ENCODE measurements at regions not wholly inside any gene's neighbourhood (a gene's known extent, or its start where the extent isn't known, plus 50 kb on each side); places are given as distances from the start of the nearest gene placed in this dataset.
"Not testable (repeated sequence)": the region's sequence is repeated elsewhere in the genome, so short reads cannot be mapped to it uniquely, and the experiment has no call there.

DNA sequence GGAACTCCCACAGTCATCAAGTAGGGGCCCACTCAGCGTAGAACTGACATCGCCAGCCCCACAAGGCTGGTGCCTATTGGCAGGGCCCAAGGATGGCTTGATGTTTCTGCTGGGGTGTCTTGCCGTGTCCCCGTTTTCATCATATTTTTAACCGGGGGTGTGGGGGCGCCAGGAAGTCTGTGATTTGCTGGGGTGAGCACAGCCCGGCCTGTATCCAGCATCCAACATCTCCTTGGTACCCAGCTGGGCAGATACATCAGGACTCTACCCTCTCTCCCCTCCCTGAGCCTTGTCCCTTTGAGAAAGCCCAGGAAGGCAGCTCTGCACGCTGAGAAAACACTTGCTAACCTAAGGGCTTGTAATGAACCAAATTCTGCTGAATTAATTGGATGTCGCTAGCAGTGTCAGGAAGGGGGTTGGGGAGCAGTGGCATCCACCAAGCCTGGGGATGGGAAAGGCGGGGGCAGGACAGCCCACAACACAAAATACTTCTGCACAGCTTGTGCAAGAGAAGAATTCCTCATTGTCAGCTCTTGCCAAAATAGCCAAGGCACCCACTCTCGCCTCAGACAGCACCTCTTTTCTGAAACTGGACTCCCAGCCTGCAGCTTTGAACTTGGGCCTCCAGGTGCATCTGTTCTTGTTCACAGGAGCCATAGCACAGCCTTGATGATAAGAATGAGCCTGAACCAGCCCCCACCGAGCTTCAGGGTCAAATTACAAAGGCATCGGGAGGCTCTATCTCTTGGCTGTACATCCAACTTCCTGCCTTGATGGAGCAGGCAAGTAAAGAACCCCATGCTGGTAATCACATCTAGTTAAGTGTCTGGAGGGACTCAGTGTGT, 63.7 kb upstream of the LYRM9 start:
- no peak overlapping the region for H3K27ac ChIP-seq (replicated peaks)
- no peaks in the 10 kb centered on the region for H3K27me3 ChIP-seq (ENCODE audit: insufficient read depth, poor library complexity, severe bottlenecking)
- H3K4me3 ChIP-seq (replicated peaks; ENCODE audit: insufficient read depth, low read length), result no peak overlapping the region
- TF ChIP-seq, protein P1, sequence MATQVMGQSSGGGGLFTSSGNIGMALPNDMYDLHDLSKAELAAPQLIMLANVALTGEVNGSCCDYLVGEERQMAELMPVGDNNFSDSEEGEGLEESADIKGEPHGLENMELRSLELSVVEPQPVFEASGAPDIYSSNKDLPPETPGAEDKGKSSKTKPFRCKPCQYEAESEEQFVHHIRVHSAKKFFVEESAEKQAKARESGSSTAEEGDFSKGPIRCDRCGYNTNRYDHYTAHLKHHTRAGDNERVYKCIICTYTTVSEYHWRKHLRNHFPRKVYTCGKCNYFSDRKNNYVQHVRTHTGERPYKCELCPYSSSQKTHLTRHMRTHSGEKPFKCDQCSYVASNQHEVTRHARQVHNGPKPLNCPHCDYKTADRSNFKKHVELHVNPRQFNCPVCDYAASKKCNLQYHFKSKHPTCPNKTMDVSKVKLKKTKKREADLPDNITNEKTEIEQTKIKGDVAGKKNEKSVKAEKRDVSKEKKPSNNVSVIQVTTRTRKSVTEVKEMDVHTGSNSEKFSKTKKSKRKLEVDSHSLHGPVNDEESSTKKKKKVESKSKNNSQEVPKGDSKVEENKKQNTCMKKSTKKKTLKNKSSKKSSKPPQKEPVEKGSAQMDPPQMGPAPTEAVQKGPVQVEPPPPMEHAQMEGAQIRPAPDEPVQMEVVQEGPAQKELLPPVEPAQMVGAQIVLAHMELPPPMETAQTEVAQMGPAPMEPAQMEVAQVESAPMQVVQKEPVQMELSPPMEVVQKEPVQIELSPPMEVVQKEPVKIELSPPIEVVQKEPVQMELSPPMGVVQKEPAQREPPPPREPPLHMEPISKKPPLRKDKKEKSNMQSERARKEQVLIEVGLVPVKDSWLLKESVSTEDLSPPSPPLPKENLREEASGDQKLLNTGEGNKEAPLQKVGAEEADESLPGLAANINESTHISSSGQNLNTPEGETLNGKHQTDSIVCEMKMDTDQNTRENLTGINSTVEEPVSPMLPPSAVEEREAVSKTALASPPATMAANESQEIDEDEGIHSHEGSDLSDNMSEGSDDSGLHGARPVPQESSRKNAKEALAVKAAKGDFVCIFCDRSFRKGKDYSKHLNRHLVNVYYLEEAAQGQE (IDR thresholded peaks at IDR 0.05; ENCODE audit: insufficient replicate concordance, low read depth), result no peak
- TF ChIP-seq, protein P2, sequence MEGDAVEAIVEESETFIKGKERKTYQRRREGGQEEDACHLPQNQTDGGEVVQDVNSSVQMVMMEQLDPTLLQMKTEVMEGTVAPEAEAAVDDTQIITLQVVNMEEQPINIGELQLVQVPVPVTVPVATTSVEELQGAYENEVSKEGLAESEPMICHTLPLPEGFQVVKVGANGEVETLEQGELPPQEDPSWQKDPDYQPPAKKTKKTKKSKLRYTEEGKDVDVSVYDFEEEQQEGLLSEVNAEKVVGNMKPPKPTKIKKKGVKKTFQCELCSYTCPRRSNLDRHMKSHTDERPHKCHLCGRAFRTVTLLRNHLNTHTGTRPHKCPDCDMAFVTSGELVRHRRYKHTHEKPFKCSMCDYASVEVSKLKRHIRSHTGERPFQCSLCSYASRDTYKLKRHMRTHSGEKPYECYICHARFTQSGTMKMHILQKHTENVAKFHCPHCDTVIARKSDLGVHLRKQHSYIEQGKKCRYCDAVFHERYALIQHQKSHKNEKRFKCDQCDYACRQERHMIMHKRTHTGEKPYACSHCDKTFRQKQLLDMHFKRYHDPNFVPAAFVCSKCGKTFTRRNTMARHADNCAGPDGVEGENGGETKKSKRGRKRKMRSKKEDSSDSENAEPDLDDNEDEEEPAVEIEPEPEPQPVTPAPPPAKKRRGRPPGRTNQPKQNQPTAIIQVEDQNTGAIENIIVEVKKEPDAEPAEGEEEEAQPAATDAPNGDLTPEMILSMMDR (IDR thresholded peaks at IDR 0.05; ENCODE audit: insufficient read depth, low read length), result no peak
- TF ChIP-seq SPI1 (IDR thresholded peaks at IDR 0.05; ENCODE audit: borderline replicate concordance, low read depth), result no peak
- TF ChIP-seq POLR2AphosphoS5 (IDR thresholded peaks at IDR 0.05; ENCODE audit: low read depth), result no peak
- TF ChIP-seq GABPA (IDR thresholded peaks at IDR 0.05; ENCODE audit: low read depth), result no peak
- no peak for DNase-seq (ENCODE audit: low read depth in 1 of 2, low spot score in 1 of 2)

DNA sequence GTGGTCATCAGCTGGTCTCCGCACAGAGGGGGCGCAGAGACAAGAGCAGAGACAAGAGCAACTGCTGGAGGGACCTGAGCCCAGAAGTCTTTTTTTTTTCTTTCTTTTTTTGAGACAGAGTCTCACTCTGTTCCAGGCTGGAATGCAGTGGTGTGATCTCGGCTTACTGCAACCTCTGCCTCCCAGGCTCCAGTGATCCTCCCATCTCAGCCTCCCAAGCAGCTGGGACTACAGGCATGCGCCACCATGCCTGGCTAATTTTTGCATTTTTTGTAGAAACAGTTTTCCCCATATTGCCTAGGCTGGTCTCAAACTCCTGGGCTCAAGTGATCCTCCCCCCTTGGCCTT, 64.3 kb upstream of the LYRM9 start:
- H3K27ac ChIP-seq (replicated peaks); DNase-seq (ENCODE audit: low read depth in 1 of 2, low spot score in 1 of 2); H3K27me3 ChIP-seq (ENCODE audit: insufficient read depth, poor library complexity, severe bottlenecking); H3K4me3 ChIP-seq (replicated peaks; ENCODE audit: insufficient read depth, low read length): not testable (repeated sequence)

DNA sequence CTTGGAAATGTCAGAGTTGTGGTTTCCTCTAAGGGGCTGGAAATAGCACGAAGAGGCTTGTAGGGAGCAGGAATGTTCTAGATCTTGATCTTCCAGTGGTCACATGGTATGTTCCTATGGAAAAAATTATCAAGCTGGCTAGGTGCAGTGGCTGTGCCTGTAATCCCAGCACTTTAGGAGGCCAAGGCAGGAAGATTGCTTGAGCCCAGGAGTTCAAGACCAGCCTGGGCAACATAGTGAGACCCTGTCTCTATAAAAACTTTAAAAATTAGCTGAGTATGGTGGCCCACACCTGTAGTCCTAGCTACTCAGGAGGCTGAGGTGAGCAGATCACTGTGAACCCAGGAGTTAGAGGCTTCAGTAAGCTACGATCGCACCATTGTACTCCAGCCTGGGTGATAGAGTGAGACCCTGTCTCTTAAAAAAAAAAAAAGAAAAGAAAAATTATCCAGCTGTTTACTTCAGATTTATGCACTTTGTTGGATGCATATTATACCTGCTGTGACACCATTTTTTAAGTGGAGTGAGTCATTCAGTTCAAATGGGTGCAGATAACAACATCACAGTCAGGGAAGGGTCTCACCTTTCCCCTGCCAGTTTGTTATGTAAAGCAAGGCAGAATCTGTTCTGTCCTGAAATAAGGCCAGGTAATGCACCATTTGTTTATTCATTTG, 65.7 kb upstream of the LYRM9 start:
- DNase-seq (ENCODE audit: low read depth in 1 of 2, low spot score in 1 of 2), result no peak
- TF ChIP-seq, protein P1 (IDR thresholded peaks at IDR 0.05; ENCODE audit: insufficient replicate concordance, low read depth), result no peak
- TF ChIP-seq GABPA (IDR thresholded peaks at IDR 0.05; ENCODE audit: low read depth) (no peak), POLR2AphosphoS5 (IDR thresholded peaks at IDR 0.05; ENCODE audit: low read depth) (no peak), SPI1 (IDR thresholded peaks at IDR 0.05; ENCODE audit: borderline replicate concordance, low read depth) (no peak)
- TF ChIP-seq, protein P2 (IDR thresholded peaks at IDR 0.05; ENCODE audit: insufficient read depth, low read length), result no peak
- Histone ChIP-seq H3K4me3 (replicated peaks; ENCODE audit: insufficient read depth, low read length) (no peak overlapping the region), H3K27me3 (ENCODE audit: insufficient read depth, poor library complexity, severe bottlenecking) (no peaks in the 10 kb centered on the region), H3K27ac (replicated peaks) (no peak overlapping the region)

DNA sequence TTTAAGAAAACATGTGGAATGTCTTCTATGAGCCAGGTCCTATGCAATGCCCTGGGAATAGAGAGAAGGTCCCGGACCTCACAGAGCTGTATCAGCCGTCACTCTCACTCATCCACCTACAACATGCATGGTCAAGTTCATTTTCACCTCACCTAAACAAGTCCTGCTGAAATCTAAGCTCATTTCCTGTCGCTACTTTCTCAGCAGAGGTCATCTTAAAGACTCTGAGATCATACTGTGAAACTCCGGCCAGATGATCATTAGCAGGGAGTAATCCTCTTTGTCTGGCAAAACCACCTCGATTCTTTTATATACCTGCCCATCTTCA, 66.2 kb upstream of the LYRM9 start:
- Histone ChIP-seq H3K4me3 (replicated peaks; ENCODE audit: insufficient read depth, low read length) (no peak overlapping the region), H3K27ac (replicated peaks) (no peak overlapping the region), H3K27me3 (ENCODE audit: insufficient read depth, poor library complexity, severe bottlenecking) (no peaks in the 10 kb centered on the region)
- no peak for TF ChIP-seq GABPA (IDR thresholded peaks at IDR 0.05; ENCODE audit: low read depth)
- TF ChIP-seq, protein P1 (IDR thresholded peaks at IDR 0.05; ENCODE audit: insufficient replicate concordance, low read depth), result no peak
- TF ChIP-seq POLR2AphosphoS5 (IDR thresholded peaks at IDR 0.05; ENCODE audit: low read depth), result no peak
- no peak for TF ChIP-seq SPI1 (IDR thresholded peaks at IDR 0.05; ENCODE audit: borderline replicate concordance, low read depth)
- TF ChIP-seq, protein P2 (IDR thresholded peaks at IDR 0.05; ENCODE audit: insufficient read depth, low read length), result no peak
- DNase-seq (ENCODE audit: low read depth in 1 of 2, low spot score in 1 of 2), result no peak

Measured in HL-60 (cell line).